SK-N-MC (cell line): ENCODE measurements at regions not wholly inside any gene's neighbourhood (a gene's known extent, or its start where the extent isn't known, plus 50 kb on each side); places are given as distances from the start of the nearest gene placed in this dataset.

ENCODE experiments used
- EZH2 ChIP-seq: fragments of 200-600 bp; sonication (generic); IDR thresholded peaks from one replicate; pipeline ENCODE4 v1.6.1; 2017; ENCODE audit warnings: antibody characterized with exemption
- POLR2AphosphoS5 ChIP-seq: IDR thresholded peaks from 2 replicates; pipeline ENCODE4 v1.6.1; 2012; ENCODE audit warnings: mild to moderate bottlenecking, low read depth, low read length, borderline replicate concordance

- TF ChIP-seq POLR2AphosphoS5 (no peak), EZH2 (no peak)
Measured at GRCh38 chr4:82255657-82256056, 118.1 kb downstream of the HNRNPD start.
